ENCODE measurements at regions not wholly inside any gene's neighbourhood (a gene's known extent, or its start where the extent isn't known, plus 50 kb on each side); places are given as distances from the start of the nearest gene placed in this dataset.
A peak's percentile ranks its signal among the peaks of the same experiment; 100 is the strongest.

GRCh38 chr16:80477838-80478237 lies 63.0 kb upstream of the DYNLRB2 start:
- Histone ChIP-seq H3K27me3 (ENCODE audit: insufficient read depth, low read length, poor library complexity, severe bottlenecking) (no peaks in the 10 kb centered on the region), H3K4me2 (ENCODE audit: low read depth, low read length, poor library complexity, severe bottlenecking) (no peak overlapping the region), H3K36me3 (ENCODE audit: insufficient read depth, low read length) (no peaks in the 10 kb centered on the region), H3K9me2 (replicated peaks; ENCODE audit: low read depth, low read length) (no peaks in the 10 kb centered on the region), H3K4me3 (ENCODE audit: low read length, poor library complexity, severe bottlenecking) (no peak overlapping the region), H2AFZ (ENCODE audit: low read length) (no peak overlapping the region), H3K9me3 (ENCODE audit: insufficient read depth, low read depth, low read length) (no peaks in the 10 kb centered on the region), H4K20me1 (ENCODE audit: insufficient read depth, low read length, poor library complexity, severe bottlenecking) (no peaks in the 10 kb centered on the region), H3K79me2 (ENCODE audit: insufficient read depth, low read length) (no peaks in the 10 kb centered on the region), H3K4me1 (ENCODE audit: insufficient read depth, low read length, poor library complexity, severe bottlenecking) (peaks cover 10% of the 10 kb centered on the region), H3K9ac (ENCODE audit: low read depth, low read length, poor library complexity, severe bottlenecking) (no peak overlapping the region), H3F3A (ENCODE audit: low read depth) (no peaks in the 10 kb centered on the region)
- TF ChIP-seq CTCF (conservative IDR thresholded peaks at IDR 0.05; ENCODE audit: low read length) (no peak), EZH2phosphoT487 (IDR thresholded peaks at IDR 0.05; ENCODE audit: borderline replicate concordance) (no peak)

- Histone ChIP-seq H4K20me1 (ENCODE audit: insufficient read depth, low read length, poor library complexity, severe bottlenecking) (no peaks in the 10 kb centered on the region), H3K4me3 (ENCODE audit: low read length, poor library complexity, severe bottlenecking) (no peak overlapping the region), H3K36me3 (ENCODE audit: insufficient read depth, low read length) (no peaks in the 10 kb centered on the region), H3K79me2 (ENCODE audit: insufficient read depth, low read length) (no peaks in the 10 kb centered on the region), H2AFZ (ENCODE audit: low read length) (no peak overlapping the region), H3K4me2 (ENCODE audit: low read depth, low read length, poor library complexity, severe bottlenecking) (no peak overlapping the region), H3K9ac (ENCODE audit: low read depth, low read length, poor library complexity, severe bottlenecking) (no peak overlapping the region), H3K9me3 (ENCODE audit: insufficient read depth, low read depth, low read length) (no peaks in the 10 kb centered on the region), H3K4me1 (ENCODE audit: insufficient read depth, low read length, poor library complexity, severe bottlenecking) (peaks cover 6% of the 10 kb centered on the region), H3K9me2 (replicated peaks; ENCODE audit: low read depth, low read length) (no peaks in the 10 kb centered on the region), H3F3A (ENCODE audit: low read depth) (no peaks in the 10 kb centered on the region), H3K27me3 (ENCODE audit: insufficient read depth, low read length, poor library complexity, severe bottlenecking) (no peaks in the 10 kb centered on the region)
- TF ChIP-seq CTCF (conservative IDR thresholded peaks at IDR 0.05; ENCODE audit: low read length): no peak
These were observed 72.8 kb upstream of the DYNLRB2 start for GRCh38 chr16:80468029-80468428.

- no peak overlapping the region for H3K9ac ChIP-seq (ENCODE audit: low read depth, low read length, poor library complexity, severe bottlenecking)
- H3K4me1 ChIP-seq (ENCODE audit: insufficient read depth, low read length, poor library complexity, severe bottlenecking): peaks cover 6% of the 10 kb centered on the region
- TF ChIP-seq EZH2phosphoT487 (IDR thresholded peaks at IDR 0.05; ENCODE audit: borderline replicate concordance): no peak
- TF ChIP-seq CTCF (conservative IDR thresholded peaks at IDR 0.05; ENCODE audit: low read length): peak; percentile 98
- H3K9me2 ChIP-seq (replicated peaks; ENCODE audit: low read depth, low read length): no peaks in the 10 kb centered on the region
- peak overlapping the region; percentile 17 for H3K4me3 ChIP-seq (ENCODE audit: low read length, poor library complexity, severe bottlenecking)
- H3K36me3 ChIP-seq (ENCODE audit: insufficient read depth, low read length): no peaks in the 10 kb centered on the region
- no peaks in the 10 kb centered on the region for H3K27me3 ChIP-seq (ENCODE audit: insufficient read depth, low read length, poor library complexity, severe bottlenecking)
- peak overlapping the region; percentile 46 for H3K4me2 ChIP-seq (ENCODE audit: low read depth, low read length, poor library complexity, severe bottlenecking)
- peak overlapping the region; percentile 85 for H2AFZ ChIP-seq (ENCODE audit: low read length)
- H3K79me2 ChIP-seq (ENCODE audit: insufficient read depth, low read length): no peaks in the 10 kb centered on the region
- H4K20me1 ChIP-seq (ENCODE audit: insufficient read depth, low read length, poor library complexity, severe bottlenecking): no peaks in the 10 kb centered on the region
- no peaks in the 10 kb centered on the region for H3F3A ChIP-seq (ENCODE audit: low read depth)
- H3K9me3 ChIP-seq (ENCODE audit: insufficient read depth, low read depth, low read length): no peaks in the 10 kb centered on the region
These were observed 74.5 kb upstream of the DYNLRB2 start for GRCh38 chr16:80466024-80466987.
